HCT116 (cell line): ENCODE measurements at regions not wholly inside any gene's neighbourhood (a gene's known extent, or its start where the extent isn't known, plus 50 kb on each side); places are given as distances from the start of the nearest gene placed in this dataset.

ENCODE experiments used
- EZH2 ChIP-seq: fragments of 200-600 bp; sonication (generic); IDR thresholded peaks from 2 replicates; pipeline ENCODE4 v1.6.1; 2017; ENCODE audit warnings: antibody characterized with exemption, mixed run types
- EZH2phosphoT487 ChIP-seq: fragments of 200-600 bp; IDR thresholded peaks from 2 replicates; pipeline ENCODE4 v1.6.1; 2018; ENCODE audit warnings: antibody characterized with exemption, borderline replicate concordance
- POLR2A ChIP-seq: IDR thresholded peaks from 2 replicates; pipeline ENCODE4 v1.7.0; 2011; ENCODE audit warnings: borderline replicate concordance; ENCODE audit not compliant: insufficient read depth, insufficient read length; ENCODE audit errors: extremely low read depth
- POLR2AphosphoS5 ChIP-seq: IDR thresholded peaks from 2 replicates; pipeline ENCODE4 v1.6.1; 2011; ENCODE audit warnings: mild to moderate bottlenecking, low read depth, low read length, moderate library complexity
- RAD21 ChIP-seq: IDR thresholded peaks from 2 replicates; pipeline ENCODE4 v1.6.1; 2012; ENCODE audit warnings: low read depth, mild to moderate bottlenecking
- REST ChIP-seq: IDR thresholded peaks from 2 replicates; pipeline ENCODE4 v1.6.1; 2012; ENCODE audit warnings: low read depth
- SIN3A ChIP-seq: IDR thresholded peaks from 2 replicates; pipeline ENCODE4 v1.6.1; 2012; ENCODE audit warnings: low read depth
- SRF ChIP-seq: IDR thresholded peaks from 2 replicates; pipeline ENCODE4 v1.6.1; 2012; ENCODE audit warnings: low read depth
- TCF7L2 ChIP-seq: IDR thresholded peaks from 2 replicates; pipeline ENCODE4 v1.7.0; 2011; ENCODE audit warnings: borderline replicate concordance, inconsistent platforms; ENCODE audit not compliant: insufficient read depth, insufficient read length; ENCODE audit errors: extremely low read depth
- ZBTB33 ChIP-seq: IDR thresholded peaks from 2 replicates; pipeline ENCODE4 v1.6.1; 2011; ENCODE audit warnings: mild to moderate bottlenecking, low read length, moderate library complexity; ENCODE audit not compliant: insufficient replicate concordance; ENCODE audit errors: extremely low read depth
- ZFX ChIP-seq: fragments of 450-650 bp; IDR thresholded peaks from 2 replicates; pipeline ENCODE4 v1.6.1; 2017
- ZNF274 ChIP-seq: fragments of 200-500 bp; sonication (Bioruptor generic); IDR thresholded peaks from 2 replicates; pipeline ENCODE4 v1.6.1; 2014; ENCODE audit warnings: mild to moderate bottlenecking, low read depth, low read length, inconsistent platforms
- TF ChIP-seq, protein P1 (sequence below), 3 experiments: fragments of 200-600 bp in 1 of 3; sonication (generic) in 1 of 3; IDR thresholded peaks in 2 of 3; conservative IDR thresholded peaks in 1 of 3; 2 replicates each; pipeline ENCODE4 v1.5.1; 2012 to 2017; ENCODE audit warnings: low read depth in 2 of 3, low read length in 2 of 3, antibody characterized with exemption in 1 of 3, borderline replicate concordance in 1 of 3, control low read depth in 1 of 3, mild to moderate bottlenecking in 1 of 3, mixed read lengths in 1 of 3, mixed run types in 1 of 3, moderate library complexity in 1 of 3; ENCODE audit not compliant: insufficient read depth in 1 of 3

DNA sequence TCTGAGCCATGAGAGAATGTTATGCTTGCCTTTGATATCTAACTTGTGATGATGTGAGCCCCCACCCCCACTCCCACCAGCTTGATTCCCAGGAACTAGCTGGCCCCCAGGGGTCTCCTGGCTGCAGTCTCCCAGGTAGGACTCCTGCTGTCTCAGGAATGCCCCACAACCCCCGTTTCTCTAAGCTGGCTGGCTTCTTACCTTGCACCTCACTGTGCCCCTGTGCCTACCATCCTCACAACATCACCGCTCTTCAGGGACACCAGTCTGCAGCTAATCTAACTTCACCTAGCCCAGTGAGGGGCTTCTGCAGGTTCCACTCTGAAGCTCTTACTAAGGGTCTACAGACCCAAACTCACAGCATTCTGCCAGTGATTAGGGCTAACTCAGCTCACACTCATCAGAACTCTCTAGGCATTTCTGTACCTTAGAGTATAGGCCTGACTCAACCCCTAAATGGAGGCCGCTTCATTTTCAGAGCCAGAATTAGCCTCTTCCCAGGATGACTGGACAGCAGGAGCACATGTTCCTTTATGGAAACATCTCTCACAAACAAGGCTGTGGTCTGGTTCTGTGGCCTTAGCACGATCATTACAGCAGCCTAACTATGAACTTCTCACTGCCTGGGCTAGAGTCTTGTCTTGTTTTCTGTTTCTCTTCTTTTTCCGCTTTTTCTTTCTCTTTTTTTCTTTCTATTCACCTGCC is 72.8 kb upstream of the IFNG-AS1 start:
- TF ChIP-seq, protein P1, sequence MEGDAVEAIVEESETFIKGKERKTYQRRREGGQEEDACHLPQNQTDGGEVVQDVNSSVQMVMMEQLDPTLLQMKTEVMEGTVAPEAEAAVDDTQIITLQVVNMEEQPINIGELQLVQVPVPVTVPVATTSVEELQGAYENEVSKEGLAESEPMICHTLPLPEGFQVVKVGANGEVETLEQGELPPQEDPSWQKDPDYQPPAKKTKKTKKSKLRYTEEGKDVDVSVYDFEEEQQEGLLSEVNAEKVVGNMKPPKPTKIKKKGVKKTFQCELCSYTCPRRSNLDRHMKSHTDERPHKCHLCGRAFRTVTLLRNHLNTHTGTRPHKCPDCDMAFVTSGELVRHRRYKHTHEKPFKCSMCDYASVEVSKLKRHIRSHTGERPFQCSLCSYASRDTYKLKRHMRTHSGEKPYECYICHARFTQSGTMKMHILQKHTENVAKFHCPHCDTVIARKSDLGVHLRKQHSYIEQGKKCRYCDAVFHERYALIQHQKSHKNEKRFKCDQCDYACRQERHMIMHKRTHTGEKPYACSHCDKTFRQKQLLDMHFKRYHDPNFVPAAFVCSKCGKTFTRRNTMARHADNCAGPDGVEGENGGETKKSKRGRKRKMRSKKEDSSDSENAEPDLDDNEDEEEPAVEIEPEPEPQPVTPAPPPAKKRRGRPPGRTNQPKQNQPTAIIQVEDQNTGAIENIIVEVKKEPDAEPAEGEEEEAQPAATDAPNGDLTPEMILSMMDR (IDR thresholded peaks at IDR 0.05 in 2 of 3, conservative IDR thresholded peaks at IDR 0.05 in 1 of 3; ENCODE audit: borderline replicate concordance in 1 of 3, insufficient read depth in 1 of 3, low read depth in 2 of 3, low read length in 2 of 3) = no peak
- TF ChIP-seq POLR2A = no peak
- TF ChIP-seq RAD21 = no peak
- no peak for TF ChIP-seq POLR2AphosphoS5
- TF ChIP-seq EZH2phosphoT487 = no peak
- no peak for TF ChIP-seq EZH2
- TF ChIP-seq REST = no peak
- TF ChIP-seq ZFX = no peak
- no peak for TF ChIP-seq ZNF274
- TF ChIP-seq ZBTB33 = no peak
- TF ChIP-seq SRF = no peak
- no peak for TF ChIP-seq TCF7L2
- TF ChIP-seq SIN3A = no peak
